H1 (cell line): ENCODE measurements at regions not wholly inside any gene's neighbourhood (a gene's known extent, or its start where the extent isn't known, plus 50 kb on each side); places are given as distances from the start of the nearest gene placed in this dataset.

ENCODE experiments used
- GABPA ChIP-seq: IDR thresholded peaks from 2 replicates; pipeline ENCODE4 v1.6.1; 2011; ENCODE audit warnings: mild to moderate bottlenecking, low read length, moderate library complexity, borderline replicate concordance; ENCODE audit not compliant: insufficient read depth
- NANOG ChIP-seq: IDR thresholded peaks from 2 replicates; pipeline ENCODE4 v1.6.1; 2011; ENCODE audit warnings: low read length, low read depth, mild to moderate bottlenecking, inconsistent platforms; ENCODE audit not compliant: insufficient read depth, poor library complexity, severe bottlenecking
- NRF1 ChIP-seq: IDR thresholded peaks from 2 replicates; pipeline ENCODE4 v1.6.1; 2011; ENCODE audit warnings: mild to moderate bottlenecking, low read depth, low read length, improper control_type of control experiment
- SAP30 ChIP-seq: fragments of 300-600 bp; sonication (generic); IDR thresholded peaks from 2 replicates; pipeline ENCODE4 v1.7.1; 2012; ENCODE audit warnings: low read length, moderate library complexity, mild to moderate bottlenecking, inconsistent platforms; ENCODE audit not compliant: insufficient read depth, insufficient replicate concordance
- TF ChIP-seq, protein P1 (sequence below): fragments of 300-600 bp; sonication (generic); IDR thresholded peaks from 2 replicates; pipeline ENCODE4 v1.7.1; 2012; ENCODE audit warnings: low read length, moderate library complexity, mild to moderate bottlenecking, inconsistent platforms; ENCODE audit not compliant: insufficient replicate concordance

DNA sequence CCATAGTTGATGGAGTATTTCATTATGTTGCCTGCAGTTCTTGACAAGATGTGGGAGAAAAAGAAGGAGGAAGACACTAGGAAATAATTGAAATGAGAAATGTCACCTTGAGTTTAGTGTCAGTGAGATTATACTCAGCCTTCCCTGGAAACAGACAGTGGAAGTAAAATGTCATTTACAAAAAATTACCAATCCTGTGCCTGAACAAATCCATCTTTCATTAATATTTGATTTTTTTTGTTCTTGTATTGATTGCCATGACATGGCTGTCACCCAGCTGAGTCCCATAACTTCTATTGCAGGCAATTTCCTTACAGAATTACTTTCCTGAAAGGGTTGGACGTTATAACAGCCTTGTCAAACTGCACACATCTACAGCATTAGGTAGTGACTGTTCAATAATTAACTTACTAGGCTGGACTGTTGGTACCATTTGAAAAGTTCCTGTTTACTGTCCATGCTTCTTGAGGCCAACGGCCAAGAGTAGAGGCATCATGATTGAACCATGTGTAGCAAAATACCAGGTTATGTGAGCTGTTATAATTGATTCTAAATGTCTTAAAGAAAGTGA is 572.2 kb upstream of the LMCD1 start (continued):
- TF ChIP-seq, protein P1, sequence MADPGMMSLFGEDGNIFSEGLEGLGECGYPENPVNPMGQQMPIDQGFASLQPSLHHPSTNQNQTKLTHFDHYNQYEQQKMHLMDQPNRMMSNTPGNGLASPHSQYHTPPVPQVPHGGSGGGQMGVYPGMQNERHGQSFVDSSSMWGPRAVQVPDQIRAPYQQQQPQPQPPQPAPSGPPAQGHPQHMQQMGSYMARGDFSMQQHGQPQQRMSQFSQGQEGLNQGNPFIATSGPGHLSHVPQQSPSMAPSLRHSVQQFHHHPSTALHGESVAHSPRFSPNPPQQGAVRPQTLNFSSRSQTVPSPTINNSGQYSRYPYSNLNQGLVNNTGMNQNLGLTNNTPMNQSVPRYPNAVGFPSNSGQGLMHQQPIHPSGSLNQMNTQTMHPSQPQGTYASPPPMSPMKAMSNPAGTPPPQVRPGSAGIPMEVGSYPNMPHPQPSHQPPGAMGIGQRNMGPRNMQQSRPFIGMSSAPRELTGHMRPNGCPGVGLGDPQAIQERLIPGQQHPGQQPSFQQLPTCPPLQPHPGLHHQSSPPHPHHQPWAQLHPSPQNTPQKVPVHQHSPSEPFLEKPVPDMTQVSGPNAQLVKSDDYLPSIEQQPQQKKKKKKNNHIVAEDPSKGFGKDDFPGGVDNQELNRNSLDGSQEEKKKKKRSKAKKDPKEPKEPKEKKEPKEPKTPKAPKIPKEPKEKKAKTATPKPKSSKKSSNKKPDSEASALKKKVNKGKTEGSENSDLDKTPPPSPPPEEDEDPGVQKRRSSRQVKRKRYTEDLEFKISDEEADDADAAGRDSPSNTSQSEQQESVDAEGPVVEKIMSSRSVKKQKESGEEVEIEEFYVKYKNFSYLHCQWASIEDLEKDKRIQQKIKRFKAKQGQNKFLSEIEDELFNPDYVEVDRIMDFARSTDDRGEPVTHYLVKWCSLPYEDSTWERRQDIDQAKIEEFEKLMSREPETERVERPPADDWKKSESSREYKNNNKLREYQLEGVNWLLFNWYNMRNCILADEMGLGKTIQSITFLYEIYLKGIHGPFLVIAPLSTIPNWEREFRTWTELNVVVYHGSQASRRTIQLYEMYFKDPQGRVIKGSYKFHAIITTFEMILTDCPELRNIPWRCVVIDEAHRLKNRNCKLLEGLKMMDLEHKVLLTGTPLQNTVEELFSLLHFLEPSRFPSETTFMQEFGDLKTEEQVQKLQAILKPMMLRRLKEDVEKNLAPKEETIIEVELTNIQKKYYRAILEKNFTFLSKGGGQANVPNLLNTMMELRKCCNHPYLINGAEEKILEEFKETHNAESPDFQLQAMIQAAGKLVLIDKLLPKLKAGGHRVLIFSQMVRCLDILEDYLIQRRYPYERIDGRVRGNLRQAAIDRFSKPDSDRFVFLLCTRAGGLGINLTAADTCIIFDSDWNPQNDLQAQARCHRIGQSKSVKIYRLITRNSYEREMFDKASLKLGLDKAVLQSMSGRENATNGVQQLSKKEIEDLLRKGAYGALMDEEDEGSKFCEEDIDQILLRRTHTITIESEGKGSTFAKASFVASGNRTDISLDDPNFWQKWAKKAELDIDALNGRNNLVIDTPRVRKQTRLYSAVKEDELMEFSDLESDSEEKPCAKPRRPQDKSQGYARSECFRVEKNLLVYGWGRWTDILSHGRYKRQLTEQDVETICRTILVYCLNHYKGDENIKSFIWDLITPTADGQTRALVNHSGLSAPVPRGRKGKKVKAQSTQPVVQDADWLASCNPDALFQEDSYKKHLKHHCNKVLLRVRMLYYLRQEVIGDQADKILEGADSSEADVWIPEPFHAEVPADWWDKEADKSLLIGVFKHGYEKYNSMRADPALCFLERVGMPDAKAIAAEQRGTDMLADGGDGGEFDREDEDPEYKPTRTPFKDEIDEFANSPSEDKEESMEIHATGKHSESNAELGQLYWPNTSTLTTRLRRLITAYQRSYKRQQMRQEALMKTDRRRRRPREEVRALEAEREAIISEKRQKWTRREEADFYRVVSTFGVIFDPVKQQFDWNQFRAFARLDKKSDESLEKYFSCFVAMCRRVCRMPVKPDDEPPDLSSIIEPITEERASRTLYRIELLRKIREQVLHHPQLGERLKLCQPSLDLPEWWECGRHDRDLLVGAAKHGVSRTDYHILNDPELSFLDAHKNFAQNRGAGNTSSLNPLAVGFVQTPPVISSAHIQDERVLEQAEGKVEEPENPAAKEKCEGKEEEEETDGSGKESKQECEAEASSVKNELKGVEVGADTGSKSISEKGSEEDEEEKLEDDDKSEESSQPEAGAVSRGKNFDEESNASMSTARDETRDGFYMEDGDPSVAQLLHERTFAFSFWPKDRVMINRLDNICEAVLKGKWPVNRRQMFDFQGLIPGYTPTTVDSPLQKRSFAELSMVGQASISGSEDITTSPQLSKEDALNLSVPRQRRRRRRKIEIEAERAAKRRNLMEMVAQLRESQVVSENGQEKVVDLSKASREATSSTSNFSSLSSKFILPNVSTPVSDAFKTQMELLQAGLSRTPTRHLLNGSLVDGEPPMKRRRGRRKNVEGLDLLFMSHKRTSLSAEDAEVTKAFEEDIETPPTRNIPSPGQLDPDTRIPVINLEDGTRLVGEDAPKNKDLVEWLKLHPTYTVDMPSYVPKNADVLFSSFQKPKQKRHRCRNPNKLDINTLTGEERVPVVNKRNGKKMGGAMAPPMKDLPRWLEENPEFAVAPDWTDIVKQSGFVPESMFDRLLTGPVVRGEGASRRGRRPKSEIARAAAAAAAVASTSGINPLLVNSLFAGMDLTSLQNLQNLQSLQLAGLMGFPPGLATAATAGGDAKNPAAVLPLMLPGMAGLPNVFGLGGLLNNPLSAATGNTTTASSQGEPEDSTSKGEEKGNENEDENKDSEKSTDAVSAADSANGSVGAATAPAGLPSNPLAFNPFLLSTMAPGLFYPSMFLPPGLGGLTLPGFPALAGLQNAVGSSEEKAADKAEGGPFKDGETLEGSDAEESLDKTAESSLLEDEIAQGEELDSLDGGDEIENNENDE: no peak
- TF ChIP-seq NRF1 (no peak), SAP30 (no peak), NANOG (no peak), GABPA (no peak)
